ENCODE measurements at regions not wholly inside any gene's neighbourhood (a gene's known extent, or its start where the extent isn't known, plus 50 kb on each side); places are given as distances from the start of the nearest gene placed in this dataset.

- no peak for DNase-seq (ENCODE audit: low spot score)
- Histone ChIP-seq H3K4me2 (ENCODE audit: low read length) (no peak overlapping the region), H3K9me2 (ENCODE audit: insufficient read depth, low read length) (no peaks in the 10 kb centered on the region), H3K79me2 (ENCODE audit: insufficient read depth, low read depth, low read length) (no peaks in the 10 kb centered on the region), H2AFZ (ENCODE audit: low read length) (no peak overlapping the region), H3K27ac (ENCODE audit: low read depth, low read length, poor library complexity, severe bottlenecking) (no peak overlapping the region), H3K36me3 (ENCODE audit: insufficient read depth, low read length) (no peaks in the 10 kb centered on the region), H3K4me3 (ENCODE audit: low read depth, low read length, poor library complexity, severe bottlenecking) (no peak overlapping the region), H3K9me3 (ENCODE audit: low read length) (no peaks in the 10 kb centered on the region), H4K20me1 (ENCODE audit: insufficient read depth, low read length) (no peaks in the 10 kb centered on the region), H3K4me1 (ENCODE audit: insufficient read depth, low read length, poor library complexity, severe bottlenecking) (no peaks in the 10 kb centered on the region)
- ChIA-PET POLR2A (no interaction called here), CTCF (ENCODE audit: unreplicated experiment) (no interaction called here)
- intact Hi-C loops (cut with micrococcal nuclease; ENCODE audit: unreplicated experiment): no loop called here
- no TSS peak for BruUV-seq (replicated peaks)
- TF ChIP-seq EZH2phosphoT487 (IDR thresholded peaks at IDR 0.05; ENCODE audit: borderline replicate concordance, low read depth, low read length): no peak
- TF ChIP-seq, protein P1, sequence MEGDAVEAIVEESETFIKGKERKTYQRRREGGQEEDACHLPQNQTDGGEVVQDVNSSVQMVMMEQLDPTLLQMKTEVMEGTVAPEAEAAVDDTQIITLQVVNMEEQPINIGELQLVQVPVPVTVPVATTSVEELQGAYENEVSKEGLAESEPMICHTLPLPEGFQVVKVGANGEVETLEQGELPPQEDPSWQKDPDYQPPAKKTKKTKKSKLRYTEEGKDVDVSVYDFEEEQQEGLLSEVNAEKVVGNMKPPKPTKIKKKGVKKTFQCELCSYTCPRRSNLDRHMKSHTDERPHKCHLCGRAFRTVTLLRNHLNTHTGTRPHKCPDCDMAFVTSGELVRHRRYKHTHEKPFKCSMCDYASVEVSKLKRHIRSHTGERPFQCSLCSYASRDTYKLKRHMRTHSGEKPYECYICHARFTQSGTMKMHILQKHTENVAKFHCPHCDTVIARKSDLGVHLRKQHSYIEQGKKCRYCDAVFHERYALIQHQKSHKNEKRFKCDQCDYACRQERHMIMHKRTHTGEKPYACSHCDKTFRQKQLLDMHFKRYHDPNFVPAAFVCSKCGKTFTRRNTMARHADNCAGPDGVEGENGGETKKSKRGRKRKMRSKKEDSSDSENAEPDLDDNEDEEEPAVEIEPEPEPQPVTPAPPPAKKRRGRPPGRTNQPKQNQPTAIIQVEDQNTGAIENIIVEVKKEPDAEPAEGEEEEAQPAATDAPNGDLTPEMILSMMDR (conservative IDR thresholded peaks at IDR 0.05; ENCODE audit: low read length): no peak
These were observed 458.4 kb upstream of the BTBD3 start for GRCh38 chr20:11459090-11459890.

DNA sequence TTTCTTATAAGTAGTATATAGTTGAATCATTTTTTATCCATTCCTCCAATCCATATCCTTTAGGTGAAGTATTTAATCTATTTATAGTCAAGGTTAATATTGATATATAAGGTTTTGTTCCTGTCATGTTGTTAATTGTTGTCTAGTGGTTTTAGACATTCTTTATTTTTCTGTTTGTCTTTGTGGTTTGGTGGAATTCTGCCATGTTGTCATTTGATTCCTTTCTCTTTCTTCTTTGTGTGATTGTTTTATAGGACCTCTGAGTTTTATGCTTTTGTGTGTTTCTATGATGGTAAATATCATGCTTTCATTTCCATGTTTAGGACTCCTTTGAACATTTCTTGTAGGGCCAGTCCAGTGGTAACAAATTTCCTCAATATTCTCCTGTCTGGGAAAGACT is 450.3 kb upstream of the BTBD3 start:
- ChIA-PET POLR2A (no interaction called here), CTCF (ENCODE audit: unreplicated experiment) (no interaction called here)
- TF ChIP-seq EZH2phosphoT487 (IDR thresholded peaks at IDR 0.05; ENCODE audit: borderline replicate concordance, low read depth, low read length): no peak
- TF ChIP-seq, protein P1 (conservative IDR thresholded peaks at IDR 0.05; ENCODE audit: low read length): no peak
- Histone ChIP-seq H3K4me2 (ENCODE audit: low read length) (no peak overlapping the region), H3K36me3 (ENCODE audit: insufficient read depth, low read length) (no peaks in the 10 kb centered on the region), H3K9me2 (ENCODE audit: insufficient read depth, low read length) (no peaks in the 10 kb centered on the region), H3K4me1 (ENCODE audit: insufficient read depth, low read length, poor library complexity, severe bottlenecking) (no peaks in the 10 kb centered on the region), H3K27ac (ENCODE audit: low read depth, low read length, poor library complexity, severe bottlenecking) (no peak overlapping the region), H3K9me3 (ENCODE audit: low read length) (no peaks in the 10 kb centered on the region), H4K20me1 (ENCODE audit: insufficient read depth, low read length) (no peaks in the 10 kb centered on the region), H3K4me3 (ENCODE audit: low read depth, low read length, poor library complexity, severe bottlenecking) (no peak overlapping the region), H2AFZ (ENCODE audit: low read length) (no peak overlapping the region), H3K79me2 (ENCODE audit: insufficient read depth, low read depth, low read length) (no peaks in the 10 kb centered on the region)
- intact Hi-C loops (cut with micrococcal nuclease; ENCODE audit: unreplicated experiment): no loop called here
- BruUV-seq (replicated peaks): no TSS peak
- DNase-seq (ENCODE audit: low spot score): no peak

- Histone ChIP-seq H3K4me1 (ENCODE audit: insufficient read depth, low read length, poor library complexity, severe bottlenecking) (no peaks in the 10 kb centered on the region), H3K4me2 (ENCODE audit: low read length) (no peak overlapping the region), H3K27ac (ENCODE audit: low read depth, low read length, poor library complexity, severe bottlenecking) (no peak overlapping the region), H3K9me2 (ENCODE audit: insufficient read depth, low read length) (no peaks in the 10 kb centered on the region), H3K9me3 (ENCODE audit: low read length) (no peaks in the 10 kb centered on the region), H4K20me1 (ENCODE audit: insufficient read depth, low read length) (no peaks in the 10 kb centered on the region), H3K4me3 (ENCODE audit: low read depth, low read length, poor library complexity, severe bottlenecking) (no peak overlapping the region), H3K79me2 (ENCODE audit: insufficient read depth, low read depth, low read length) (no peaks in the 10 kb centered on the region), H2AFZ (ENCODE audit: low read length) (no peak overlapping the region), H3K36me3 (ENCODE audit: insufficient read depth, low read length) (no peaks in the 10 kb centered on the region)
- BruUV-seq (replicated peaks): no TSS peak
- POLR2A ChIA-PET: no interaction called here
- TF ChIP-seq EZH2phosphoT487 (IDR thresholded peaks at IDR 0.05; ENCODE audit: borderline replicate concordance, low read depth, low read length): no peak
- TF ChIP-seq, protein P1 (conservative IDR thresholded peaks at IDR 0.05; ENCODE audit: low read length): no peak
- intact Hi-C loops (cut with micrococcal nuclease; ENCODE audit: unreplicated experiment): no loop called here
- DNase-seq (ENCODE audit: low spot score): no peak
- CTCF ChIA-PET (ENCODE audit: unreplicated experiment): no interaction called here
These were observed 448.8 kb upstream of the BTBD3 start for GRCh38 chr20:11468880-11469279.
